ENCODE measurements at regions not wholly inside any gene's neighbourhood (a gene's known extent, or its start where the extent isn't known, plus 50 kb on each side); places are given as distances from the start of the nearest gene placed in this dataset.

DNA sequence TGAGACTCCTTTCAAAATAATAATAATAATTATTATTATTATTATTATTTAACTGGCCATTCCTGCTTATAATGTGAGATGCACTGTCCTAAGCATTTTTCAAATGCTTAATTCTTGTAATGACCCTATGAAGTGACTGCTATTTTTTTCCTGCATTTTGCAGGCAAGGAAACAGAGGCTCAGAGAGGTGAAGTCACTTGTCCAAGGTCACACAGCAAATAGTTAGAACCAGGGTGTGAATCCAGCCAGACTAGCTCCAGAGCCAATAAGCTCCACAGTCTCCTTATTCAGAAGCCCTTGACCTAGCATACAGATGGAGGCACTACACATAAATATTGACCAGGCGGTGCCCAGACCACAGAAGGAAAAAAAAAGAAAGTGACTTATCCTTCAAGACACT, 77.5 kb upstream of the CACNA1A start:
- no peak overlapping the region for H2AFZ ChIP-seq (ENCODE audit: low read length)
- H3K4me1 ChIP-seq (ENCODE audit: insufficient read depth, low read length, poor library complexity, severe bottlenecking), result no peaks in the 10 kb centered on the region
- no peaks in the 10 kb centered on the region for H3F3A ChIP-seq (ENCODE audit: low read depth)
- H3K9me2 ChIP-seq (replicated peaks; ENCODE audit: low read depth, low read length), result no peaks in the 10 kb centered on the region
- H3K4me3 ChIP-seq (ENCODE audit: low read length, poor library complexity, severe bottlenecking), result no peak overlapping the region
- no peaks in the 10 kb centered on the region for H3K27me3 ChIP-seq (ENCODE audit: insufficient read depth, low read length, poor library complexity, severe bottlenecking)
- H4K20me1 ChIP-seq (ENCODE audit: insufficient read depth, low read length, poor library complexity, severe bottlenecking), result no peaks in the 10 kb centered on the region
- TF ChIP-seq, protein P1, sequence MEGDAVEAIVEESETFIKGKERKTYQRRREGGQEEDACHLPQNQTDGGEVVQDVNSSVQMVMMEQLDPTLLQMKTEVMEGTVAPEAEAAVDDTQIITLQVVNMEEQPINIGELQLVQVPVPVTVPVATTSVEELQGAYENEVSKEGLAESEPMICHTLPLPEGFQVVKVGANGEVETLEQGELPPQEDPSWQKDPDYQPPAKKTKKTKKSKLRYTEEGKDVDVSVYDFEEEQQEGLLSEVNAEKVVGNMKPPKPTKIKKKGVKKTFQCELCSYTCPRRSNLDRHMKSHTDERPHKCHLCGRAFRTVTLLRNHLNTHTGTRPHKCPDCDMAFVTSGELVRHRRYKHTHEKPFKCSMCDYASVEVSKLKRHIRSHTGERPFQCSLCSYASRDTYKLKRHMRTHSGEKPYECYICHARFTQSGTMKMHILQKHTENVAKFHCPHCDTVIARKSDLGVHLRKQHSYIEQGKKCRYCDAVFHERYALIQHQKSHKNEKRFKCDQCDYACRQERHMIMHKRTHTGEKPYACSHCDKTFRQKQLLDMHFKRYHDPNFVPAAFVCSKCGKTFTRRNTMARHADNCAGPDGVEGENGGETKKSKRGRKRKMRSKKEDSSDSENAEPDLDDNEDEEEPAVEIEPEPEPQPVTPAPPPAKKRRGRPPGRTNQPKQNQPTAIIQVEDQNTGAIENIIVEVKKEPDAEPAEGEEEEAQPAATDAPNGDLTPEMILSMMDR (conservative IDR thresholded peaks at IDR 0.05; ENCODE audit: low read length), result no peak
- no peak for TF ChIP-seq EZH2phosphoT487 (IDR thresholded peaks at IDR 0.05; ENCODE audit: borderline replicate concordance)
- H3K9ac ChIP-seq (ENCODE audit: low read depth, low read length, poor library complexity, severe bottlenecking), result no peak overlapping the region
- no peaks in the 10 kb centered on the region for H3K9me3 ChIP-seq (ENCODE audit: insufficient read depth, low read depth, low read length)
- H3K4me2 ChIP-seq (ENCODE audit: low read depth, low read length, poor library complexity, severe bottlenecking), result no peak overlapping the region
- H3K79me2 ChIP-seq (ENCODE audit: insufficient read depth, low read length), result no peaks in the 10 kb centered on the region
- no peaks in the 10 kb centered on the region for H3K36me3 ChIP-seq (ENCODE audit: insufficient read depth, low read length)

DNA sequence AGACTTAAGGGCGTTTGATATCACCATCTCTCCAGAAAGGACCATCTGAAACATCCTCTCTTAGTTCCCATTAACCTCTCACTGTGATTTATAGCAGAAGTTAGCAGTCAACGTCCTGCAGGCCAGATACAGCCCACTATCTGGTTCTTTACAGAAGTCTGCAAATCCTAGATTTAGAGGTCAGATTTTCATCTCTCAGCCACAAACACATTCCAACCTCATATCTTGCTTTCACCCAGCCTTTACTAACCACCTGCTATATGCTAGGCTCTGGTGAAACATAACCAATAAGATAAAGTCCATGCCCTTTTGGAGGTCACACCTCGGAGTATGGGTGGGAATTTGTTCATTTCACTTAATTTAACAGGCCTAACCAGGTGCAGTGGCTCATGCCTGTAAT, 76.8 kb upstream of the CACNA1A start:
- Histone ChIP-seq H3K4me1 (ENCODE audit: insufficient read depth, low read length, poor library complexity, severe bottlenecking) (no peaks in the 10 kb centered on the region), H4K20me1 (ENCODE audit: insufficient read depth, low read length, poor library complexity, severe bottlenecking) (no peaks in the 10 kb centered on the region), H3K9me3 (ENCODE audit: insufficient read depth, low read depth, low read length) (no peaks in the 10 kb centered on the region), H3K9ac (ENCODE audit: low read depth, low read length, poor library complexity, severe bottlenecking) (no peak overlapping the region), H3K79me2 (ENCODE audit: insufficient read depth, low read length) (no peaks in the 10 kb centered on the region), H3K4me3 (ENCODE audit: low read length, poor library complexity, severe bottlenecking) (no peak overlapping the region), H2AFZ (ENCODE audit: low read length) (no peak overlapping the region), H3K36me3 (ENCODE audit: insufficient read depth, low read length) (no peaks in the 10 kb centered on the region), H3K27me3 (ENCODE audit: insufficient read depth, low read length, poor library complexity, severe bottlenecking) (no peaks in the 10 kb centered on the region), H3K4me2 (ENCODE audit: low read depth, low read length, poor library complexity, severe bottlenecking) (no peak overlapping the region), H3F3A (ENCODE audit: low read depth) (no peaks in the 10 kb centered on the region), H3K9me2 (replicated peaks; ENCODE audit: low read depth, low read length) (no peaks in the 10 kb centered on the region)
- TF ChIP-seq EZH2phosphoT487 (IDR thresholded peaks at IDR 0.05; ENCODE audit: borderline replicate concordance), result no peak
- TF ChIP-seq, protein P1 (conservative IDR thresholded peaks at IDR 0.05; ENCODE audit: low read length), result no peak

DNA sequence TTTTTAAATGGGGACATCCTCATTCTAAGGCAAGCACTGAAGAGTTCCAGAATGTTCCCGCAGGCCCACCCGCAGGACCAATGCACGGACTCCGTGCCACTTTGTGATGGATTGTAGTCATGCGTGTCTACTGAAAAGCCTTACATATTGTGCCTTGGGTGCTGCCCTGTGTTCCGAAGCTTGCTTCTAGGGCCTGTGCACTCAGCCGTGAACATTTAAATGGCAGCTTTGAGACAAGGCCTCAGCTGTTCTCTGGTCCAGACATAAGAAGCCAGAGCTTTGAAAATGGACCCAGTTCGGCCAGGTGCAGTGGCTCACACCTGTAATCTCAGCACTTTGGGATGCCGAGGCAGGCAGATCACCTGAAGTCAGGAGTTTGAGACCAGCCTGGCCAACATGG, 75.3 kb upstream of the CACNA1A start:
- no peak for TF ChIP-seq EZH2phosphoT487 (IDR thresholded peaks at IDR 0.05; ENCODE audit: borderline replicate concordance)
- TF ChIP-seq, protein P1 (conservative IDR thresholded peaks at IDR 0.05; ENCODE audit: low read length), result no peak
- Histone ChIP-seq H4K20me1 (ENCODE audit: insufficient read depth, low read length, poor library complexity, severe bottlenecking) (no peaks in the 10 kb centered on the region), H2AFZ (ENCODE audit: low read length) (no peak overlapping the region), H3K79me2 (ENCODE audit: insufficient read depth, low read length) (no peaks in the 10 kb centered on the region), H3K27me3 (ENCODE audit: insufficient read depth, low read length, poor library complexity, severe bottlenecking) (no peaks in the 10 kb centered on the region), H3K36me3 (ENCODE audit: insufficient read depth, low read length) (no peaks in the 10 kb centered on the region), H3K9me2 (replicated peaks; ENCODE audit: low read depth, low read length) (no peaks in the 10 kb centered on the region), H3K9me3 (ENCODE audit: insufficient read depth, low read depth, low read length) (peaks cover 4% of the 10 kb centered on the region; the same call in 1 of the 2 replicates), H3K4me3 (ENCODE audit: low read length, poor library complexity, severe bottlenecking) (no peak overlapping the region), H3F3A (ENCODE audit: low read depth) (no peaks in the 10 kb centered on the region), H3K4me1 (ENCODE audit: insufficient read depth, low read length, poor library complexity, severe bottlenecking) (no peaks in the 10 kb centered on the region), H3K9ac (ENCODE audit: low read depth, low read length, poor library complexity, severe bottlenecking) (no peak overlapping the region), H3K4me2 (ENCODE audit: low read depth, low read length, poor library complexity, severe bottlenecking) (no peak overlapping the region)
